ENCODE measurements at regions not wholly inside any gene's neighbourhood (a gene's known extent, or its start where the extent isn't known, plus 50 kb on each side); places are given as distances from the start of the nearest gene placed in this dataset.

- DNase-seq (ENCODE audit: low read depth in 2 of 3, low spot score in 2 of 3), result no peak
Observed at GRCh38 chr6:102717737-102718456, 1324.4 kb downstream of the GRIK2 start.

- no peak for DNase-seq (ENCODE audit: low read depth in 2 of 3, low spot score in 2 of 3)
Observed at GRCh38 chr6:102717252-102717651, 1323.7 kb downstream of the GRIK2 start.

GRCh38 chr6:102701019-102701418 is 1307.5 kb downstream of the GRIK2 start:
- DNase-seq (ENCODE audit: low read depth in 2 of 3, low spot score in 2 of 3), result no peak

- no peak for DNase-seq (ENCODE audit: low read depth in 2 of 3, low spot score in 2 of 3)
Observed at GRCh38 chr6:102686461-102686860, 1293.0 kb downstream of the GRIK2 start.

GRCh38 chr6:102680413-102680812 is 1286.9 kb downstream of the GRIK2 start:
- DNase-seq (ENCODE audit: low read depth in 2 of 3, low spot score in 2 of 3), result no peak

GRCh38 chr6:102679865-102680264 is 1286.4 kb downstream of the GRIK2 start:
- no peak for DNase-seq (ENCODE audit: low read depth in 2 of 3, low spot score in 2 of 3)

GRCh38 chr6:102677225-102677624 is 1283.7 kb downstream of the GRIK2 start:
- no peak for DNase-seq (ENCODE audit: low read depth in 2 of 3, low spot score in 2 of 3)

GRCh38 chr6:102670735-102671134 is 1277.2 kb downstream of the GRIK2 start:
- no peak for DNase-seq (ENCODE audit: low read depth in 2 of 3, low spot score in 2 of 3)

GRCh38 chr6:102662851-102663250 is 1269.3 kb downstream of the GRIK2 start:
- DNase-seq (ENCODE audit: low read depth in 2 of 3, low spot score in 2 of 3), result no peak

GRCh38 chr6:102660303-102660702 is 1266.8 kb downstream of the GRIK2 start:
- no peak for DNase-seq (ENCODE audit: low read depth in 2 of 3, low spot score in 2 of 3)

GRCh38 chr6:102655823-102656222 is 1262.3 kb downstream of the GRIK2 start:
- DNase-seq (ENCODE audit: low read depth in 2 of 3, low spot score in 2 of 3), result no peak

GRCh38 chr6:102641426-102641825 is 1247.9 kb downstream of the GRIK2 start:
- no peak for DNase-seq (ENCODE audit: low read depth in 2 of 3, low spot score in 2 of 3)

GRCh38 chr6:102631921-102632320 is 1238.4 kb downstream of the GRIK2 start:
- no peak for DNase-seq (ENCODE audit: low read depth in 2 of 3, low spot score in 2 of 3)

- no peak for DNase-seq (ENCODE audit: low read depth in 2 of 3, low spot score in 2 of 3)
Observed at GRCh38 chr6:102623201-102623600, 1229.7 kb downstream of the GRIK2 start.

- no peak for DNase-seq (ENCODE audit: low read depth in 2 of 3, low spot score in 2 of 3)
Observed at GRCh38 chr6:102619585-102619984, 1226.1 kb downstream of the GRIK2 start.

GRCh38 chr6:102582569-102582968 is 1189.1 kb downstream of the GRIK2 start:
- DNase-seq (ENCODE audit: low read depth in 2 of 3, low spot score in 2 of 3), result no peak

GRCh38 chr6:102581378-102582124 is 1188.0 kb downstream of the GRIK2 start:
- no peak for DNase-seq (ENCODE audit: low read depth in 2 of 3, low spot score in 2 of 3)

GRCh38 chr6:102571236-102571908 is 1177.9 kb downstream of the GRIK2 start:
- no peak for DNase-seq (ENCODE audit: low read depth in 2 of 3, low spot score in 2 of 3)

GRCh38 chr6:102562713-102563112 is 1169.2 kb downstream of the GRIK2 start:
- no peak for DNase-seq (ENCODE audit: low read depth in 2 of 3, low spot score in 2 of 3)

GRCh38 chr6:102553214-102553613 is 1159.7 kb downstream of the GRIK2 start:
- DNase-seq (ENCODE audit: low read depth in 2 of 3, low spot score in 2 of 3), result no peak

GRCh38 chr6:102549221-102549874 is 1155.8 kb downstream of the GRIK2 start:
- no peak for DNase-seq (ENCODE audit: low read depth in 2 of 3, low spot score in 2 of 3)

GRCh38 chr6:102525336-102525735 is 1131.8 kb downstream of the GRIK2 start:
- no peak for DNase-seq (ENCODE audit: low read depth in 2 of 3, low spot score in 2 of 3)

Data from activated CD8-positive, alpha-beta memory T cell treated with anti-CD3 and anti-CD28 coated beads for 48 hours (primary cell).